HG03571 (cell line): ENCODE measurements at regions not wholly inside any gene's neighbourhood (a gene's known extent, or its start where the extent isn't known, plus 50 kb on each side); places are given as distances from the start of the nearest gene placed in this dataset.

Experiments
- ATAC-seq: cut with Tn5 transposase; IDR thresholded peaks from one replicate; pipeline ENCODE4 v1.9.1; 2021; ENCODE audit not compliant: unreplicated experiment

GRCh38 chr13:107518292-107518691 lies 697.0 kb downstream of the LIG4 start:
- no peak for ATAC-seq

- ATAC-seq = no peak
These were observed 698.8 kb downstream of the LIG4 start for GRCh38 chr13:107516517-107516916.

- no peak for ATAC-seq
These were observed 702.8 kb downstream of the LIG4 start for GRCh38 chr13:107512551-107512950.

GRCh38 chr13:107497661-107498060 lies 717.7 kb downstream of the LIG4 start:
- ATAC-seq = no peak

GRCh38 chr13:107493266-107493665 lies 722.1 kb downstream of the LIG4 start:
- no peak for ATAC-seq

GRCh38 chr13:107482688-107483087 lies 732.6 kb downstream of the LIG4 start:
- no peak for ATAC-seq

- ATAC-seq = no peak
These were observed 735.2 kb downstream of the LIG4 start for GRCh38 chr13:107480130-107480529.

- no peak for ATAC-seq
These were observed 737.5 kb downstream of the LIG4 start for GRCh38 chr13:107477772-107478379.

GRCh38 chr13:107475753-107476453 lies 739.4 kb downstream of the LIG4 start:
- ATAC-seq = no peak

GRCh38 chr13:107473253-107473652 lies 742.1 kb downstream of the LIG4 start:
- no peak for ATAC-seq

- ATAC-seq = no peak
These were observed 748.8 kb downstream of the LIG4 start for GRCh38 chr13:107466326-107467099.

- no peak for ATAC-seq
These were observed 752.8 kb downstream of the LIG4 start for GRCh38 chr13:107462501-107462900.

- ATAC-seq = no peak
These were observed 753.6 kb downstream of the LIG4 start for GRCh38 chr13:107461751-107462150.

- no peak for ATAC-seq
These were observed 755.9 kb downstream of the LIG4 start for GRCh38 chr13:107459430-107459829.

GRCh38 chr13:107458269-107458668 lies 757.1 kb downstream of the LIG4 start:
- no peak for ATAC-seq

GRCh38 chr13:107457686-107458085 lies 757.6 kb downstream of the LIG4 start:
- ATAC-seq = no peak

- no peak for ATAC-seq
These were observed 758.9 kb downstream of the LIG4 start for GRCh38 chr13:107456431-107456830.

GRCh38 chr13:107452833-107453232 lies 762.5 kb downstream of the LIG4 start:
- ATAC-seq = no peak

GRCh38 chr13:107450931-107451330 lies 764.4 kb downstream of the LIG4 start:
- ATAC-seq = no peak

GRCh38 chr13:107450431-107450830 lies 764.9 kb downstream of the LIG4 start:
- no peak for ATAC-seq

GRCh38 chr13:107447591-107447990 lies 767.7 kb downstream of the LIG4 start:
- ATAC-seq = no peak

GRCh38 chr13:107441279-107441678 lies 774.1 kb downstream of the LIG4 start:
- ATAC-seq = no peak
